ENCODE measurements at regions not wholly inside any gene's neighbourhood (a gene's known extent, or its start where the extent isn't known, plus 50 kb on each side); places are given as distances from the start of the nearest gene placed in this dataset.
"Not testable (repeated sequence)": the region's sequence is repeated elsewhere in the genome, so short reads cannot be mapped to it uniquely, and the experiment has no call there.

- Histone ChIP-seq H3K9me3 (no peaks in the 10 kb centered on the region), H3K4me1 (no peaks in the 10 kb centered on the region), H3K36me3 (ENCODE audit: low read depth, missing control alignments) (no peaks in the 10 kb centered on the region), H3K27ac (no peak overlapping the region), H3K4me3 (no peak overlapping the region), H3K27me3 (no peaks in the 10 kb centered on the region)
- DNase-seq, result no peak
- TF ChIP-seq POLR2A (IDR thresholded peaks at IDR 0.05) (no peak), CTCF (IDR thresholded peaks at IDR 0.05) (no peak)
- 63 to 68% methylated on average over 2 of the region's 2 CpGs for WGBS, 2 donors
- intact Hi-C loops (cut with DNase I; ENCODE audit: low total_unique reads), result no loop called here
Measured at GRCh38 chr7:122248472-122248871, 56.1 kb downstream of the FEZF1 start.

- H3K27ac ChIP-seq; H3K36me3 ChIP-seq (ENCODE audit: low read depth, missing control alignments); DNase-seq; intact Hi-C loops (cut with DNase I; ENCODE audit: low total_unique reads); H3K27me3 ChIP-seq; H3K4me1 ChIP-seq; H3K4me3 ChIP-seq; H3K9me3 ChIP-seq: not testable (repeated sequence)
- WGBS, 2 donors, result 75 to 86% methylated on average over 14 of the region's 14 CpGs
Measured at GRCh38 chr7:122238729-122239128, 65.8 kb downstream of the FEZF1 start.

GRCh38 chr7:122238297-122238696, 66.3 kb downstream of the FEZF1 start:
- intact Hi-C loops (cut with DNase I; ENCODE audit: low total_unique reads); H3K27me3 ChIP-seq; H3K27ac ChIP-seq; DNase-seq; H3K9me3 ChIP-seq; H3K4me1 ChIP-seq; H3K36me3 ChIP-seq (ENCODE audit: low read depth, missing control alignments); H3K4me3 ChIP-seq: not testable (repeated sequence)
- WGBS, 2 donors, result 92 to 96% methylated on average over 13 of the region's 13 CpGs

GRCh38 chr7:122225874-122226273, 78.7 kb downstream of the FEZF1 start:
- no peaks in the 10 kb centered on the region for H3K4me1 ChIP-seq
- no peak overlapping the region for H3K4me3 ChIP-seq
- no peak for DNase-seq
- H3K36me3 ChIP-seq (ENCODE audit: low read depth, missing control alignments), result no peaks in the 10 kb centered on the region
- WGBS, 2 donors, result 72 to 77% methylated on average over 3 of the region's 3 CpGs
- intact Hi-C loops (cut with DNase I; ENCODE audit: low total_unique reads), result loop anchor here (10.0 kb wide), 1 partner anchor 299 kb away; no protein-coding TSS in a partner anchor
- TF ChIP-seq CTCF (IDR thresholded peaks at IDR 0.05) (no peak), POLR2A (IDR thresholded peaks at IDR 0.05) (no peak)
- no peaks in the 10 kb centered on the region for H3K27me3 ChIP-seq
- no peak overlapping the region for H3K27ac ChIP-seq
- H3K9me3 ChIP-seq, result no peaks in the 10 kb centered on the region

GRCh38 chr7:122219253-122219865, 75.3 kb upstream of the AASS start:
- peak; percentile 34 to 67 (median 46) for TF ChIP-seq CTCF (IDR thresholded peaks at IDR 0.05)
- TF ChIP-seq POLR2A (IDR thresholded peaks at IDR 0.05), result no peak
- Histone ChIP-seq H3K4me3 (no peak overlapping the region), H3K36me3 (ENCODE audit: low read depth, missing control alignments) (no peaks in the 10 kb centered on the region), H3K9me3 (no peaks in the 10 kb centered on the region), H3K27me3 (no peaks in the 10 kb centered on the region), H3K4me1 (no peaks in the 10 kb centered on the region), H3K27ac (no peak overlapping the region)
- intact Hi-C loops (cut with DNase I; ENCODE audit: low total_unique reads), result no loop called here
- DNase-seq, result no peak

- TF ChIP-seq POLR2A (IDR thresholded peaks at IDR 0.05) (no peak), CTCF (IDR thresholded peaks at IDR 0.05) (no peak)
- Histone ChIP-seq H3K9me3 (no peaks in the 10 kb centered on the region), H3K36me3 (ENCODE audit: low read depth, missing control alignments) (no peaks in the 10 kb centered on the region), H3K27me3 (no peaks in the 10 kb centered on the region), H3K27ac (no peak overlapping the region), H3K4me1 (no peaks in the 10 kb centered on the region), H3K4me3 (no peak overlapping the region)
- WGBS, 2 donors, result 63% methylated on average over 3 of the region's 3 CpGs
- DNase-seq, result no peak
- intact Hi-C loops (cut with DNase I; ENCODE audit: low total_unique reads), result no loop called here
Measured at GRCh38 chr7:122217125-122217524, 73.1 kb upstream of the AASS start.

Data from testis (tissue), 2 donors.